WTC11 (cell line): ENCODE measurements at regions not wholly inside any gene's neighbourhood (a gene's known extent, or its start where the extent isn't known, plus 50 kb on each side); places are given as distances from the start of the nearest gene placed in this dataset.

Source experiments
- ATAC-seq: fragments of 200-7000 bp; cut with Tn5 transposase; 2 replicates; pipeline ENCODE4 v1.10.0; 2021; ENCODE audit warnings: mild to moderate bottlenecking, moderate library complexity
- CTCF ChIA-PET: fragments of 300-600 bp; sonication (Branson Sonifier 250); formaldehyde crosslinking; loops from one replicate; lab custom pipeline; 2021; ENCODE audit warnings: antibody characterized with exemption; lab: Charles Lee
- POLR2A ChIA-PET: fragments of 350-600 bp; sonication (Branson Sonifier 250); formaldehyde crosslinking; loops from one replicate; lab custom pipeline; 2021; ENCODE audit warnings: antibody characterized with exemption; lab: Charles Lee
- DNase-seq: peaks from one replicate; pipeline ENCODE4 v3.0.0; 2021; ENCODE audit warnings: low spot score
- H3K27ac Mint-ChIP-seq: 2 replicates; pipeline ENCODE4 v1.8.0; 2021; ENCODE audit warnings: mixed read lengths
- H3K27me3 Mint-ChIP-seq: 2 replicates; pipeline ENCODE4 v1.8.0; 2021; ENCODE audit warnings: low read depth, mild to moderate bottlenecking, moderate library complexity, mixed read lengths
- H3K36me3 Mint-ChIP-seq: 2 replicates; pipeline ENCODE4 v1.8.0; 2021; ENCODE audit warnings: mixed read lengths
- H3K4me1 Mint-ChIP-seq: 2 replicates; pipeline ENCODE4 v1.8.0; 2022; ENCODE audit warnings: mixed read lengths
- H3K4me3 Mint-ChIP-seq: 2 replicates; pipeline ENCODE4 v1.8.0; 2021; ENCODE audit warnings: mild to moderate bottlenecking, moderate library complexity, mixed read lengths
- H3K9me3 Mint-ChIP-seq: 2 replicates; pipeline ENCODE4 v1.8.0; 2021; ENCODE audit warnings: mixed read lengths
- CREB1 ChIP-seq: sonication (generic); formaldehyde crosslinking; IDR thresholded peaks from 2 replicates; pipeline ENCODE4 v1.8.0; 2023; ENCODE audit warnings: mild to moderate bottlenecking, missing genetic modification reagents
- HMGA2 ChIP-seq: fragments of 250-450 bp; sonication (Bioruptor Pico); IDR thresholded peaks from 2 replicates; pipeline ENCODE4 v1.4.0; 2021; ENCODE audit warnings: mild to moderate bottlenecking, moderate library complexity
- KAT7 ChIP-seq: sonication (generic); formaldehyde crosslinking; IDR thresholded peaks from 2 replicates; pipeline ENCODE4 v1.8.1; 2023; ENCODE audit warnings: missing genetic modification reagents, mild to moderate bottlenecking, borderline replicate concordance
- SMAD3 ChIP-seq: sonication (generic); formaldehyde crosslinking; IDR thresholded peaks from 2 replicates; pipeline ENCODE4 v1.8.0; 2022; ENCODE audit warnings: missing genetic modification reagents, mild to moderate bottlenecking, borderline replicate concordance
- TEAD1 ChIP-seq: sonication (generic); formaldehyde crosslinking; IDR thresholded peaks from 2 replicates; pipeline ENCODE4 v1.8.0; 2022; ENCODE audit warnings: mild to moderate bottlenecking, missing genetic modification reagents
- ZNF232 ChIP-seq: sonication (generic); formaldehyde crosslinking; IDR thresholded peaks from 2 replicates; pipeline ENCODE4 v1.8.0; 2022; ENCODE audit warnings: mild to moderate bottlenecking, missing genetic modification reagents
- ZNF263 ChIP-seq: sonication (generic); formaldehyde crosslinking; IDR thresholded peaks from 2 replicates; pipeline ENCODE4 v1.8.1; 2022; ENCODE audit warnings: low read depth, mild to moderate bottlenecking, moderate library complexity, missing genetic modification reagents
- ZNF416 ChIP-seq: fragments of 250-450 bp; sonication (Bioruptor Pico); IDR thresholded peaks from 2 replicates; pipeline ENCODE4 v1.9.0; 2021; ENCODE audit warnings: mild to moderate bottlenecking, inconsistent platforms
- ZNF423 ChIP-seq: fragments of 250-450 bp; sonication (Bioruptor Pico); IDR thresholded peaks from 2 replicates; pipeline ENCODE4 v2.1.2; 2022; ENCODE audit warnings: mild to moderate bottlenecking, moderate library complexity
- TF ChIP-seq, protein P1 (sequence below): sonication (generic); formaldehyde crosslinking; conservative IDR thresholded peaks from 2 replicates; pipeline ENCODE4 v1.8.1; 2023; ENCODE audit warnings: mild to moderate bottlenecking, low read depth, missing genetic modification reagents, moderate library complexity
- TF ChIP-seq, protein P2 (sequence below): fragments of 250-450 bp; sonication (Bioruptor Pico); IDR thresholded peaks from 2 replicates; pipeline ENCODE4 v1.9.0; 2021; ENCODE audit warnings: moderate library complexity, mild to moderate bottlenecking, inconsistent platforms, borderline replicate concordance
- TF ChIP-seq, protein P3 (sequence below): sonication (generic); formaldehyde crosslinking; IDR thresholded peaks from 2 replicates; pipeline ENCODE4 v1.8.0; 2022; ENCODE audit warnings: missing genetic modification reagents
- TF ChIP-seq, protein P4 (sequence below): sonication (generic); formaldehyde crosslinking; IDR thresholded peaks from 2 replicates; pipeline ENCODE4 v1.8.1; 2023; ENCODE audit warnings: mild to moderate bottlenecking, missing genetic modification reagents, moderate library complexity
- TF ChIP-seq, protein P5 (sequence below): sonication (generic); formaldehyde crosslinking; IDR thresholded peaks from 2 replicates; pipeline ENCODE4 v1.8.1; 2022; ENCODE audit warnings: low read depth, mild to moderate bottlenecking, moderate library complexity, missing genetic modification reagents, borderline replicate concordance
- TF ChIP-seq, protein P6 (sequence below): sonication (generic); formaldehyde crosslinking; IDR thresholded peaks from 2 replicates; pipeline ENCODE4 v1.8.1; 2022; ENCODE audit warnings: mild to moderate bottlenecking, missing genetic modification reagents, moderate library complexity, borderline replicate concordance
- TF ChIP-seq, protein P7 (sequence below): sonication (generic); formaldehyde crosslinking; conservative IDR thresholded peaks from 2 replicates; pipeline ENCODE4 v1.8.1; 2022; ENCODE audit warnings: mild to moderate bottlenecking, missing genetic modification reagents
- TF ChIP-seq, protein P8 (sequence below): fragments of 250-450 bp; sonication (Bioruptor Pico); conservative IDR thresholded peaks from 2 replicates; pipeline ENCODE4 v1.9.0; 2021; ENCODE audit warnings: mild to moderate bottlenecking
- TF ChIP-seq, protein P9 (sequence below): fragments of 200-600 bp; IDR thresholded peaks from 2 replicates; pipeline ENCODE4 v1.8.0; 2022; ENCODE audit warnings: antibody characterized with exemption

DNA sequence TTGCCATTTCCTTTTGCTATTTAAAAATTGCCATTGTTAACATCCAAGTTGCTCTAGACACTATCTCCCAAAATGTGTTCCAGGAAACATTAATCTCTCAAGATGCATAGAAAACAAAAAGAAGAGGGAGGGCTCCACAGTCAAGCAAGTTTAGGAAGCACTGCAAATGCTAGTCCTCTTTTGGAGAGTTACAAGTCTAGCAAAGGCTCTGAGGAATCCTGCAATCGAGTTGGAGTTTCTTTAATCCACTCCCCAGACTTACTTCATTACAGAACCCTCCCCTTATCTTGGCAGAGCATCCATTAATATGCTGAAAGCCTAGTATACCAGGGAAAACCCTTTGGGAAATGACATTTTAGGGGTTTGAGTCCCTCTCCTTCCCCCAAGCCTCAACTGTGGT lies 147.9 kb downstream of the SYF2 start (continued):
- TF ChIP-seq, protein P1, sequence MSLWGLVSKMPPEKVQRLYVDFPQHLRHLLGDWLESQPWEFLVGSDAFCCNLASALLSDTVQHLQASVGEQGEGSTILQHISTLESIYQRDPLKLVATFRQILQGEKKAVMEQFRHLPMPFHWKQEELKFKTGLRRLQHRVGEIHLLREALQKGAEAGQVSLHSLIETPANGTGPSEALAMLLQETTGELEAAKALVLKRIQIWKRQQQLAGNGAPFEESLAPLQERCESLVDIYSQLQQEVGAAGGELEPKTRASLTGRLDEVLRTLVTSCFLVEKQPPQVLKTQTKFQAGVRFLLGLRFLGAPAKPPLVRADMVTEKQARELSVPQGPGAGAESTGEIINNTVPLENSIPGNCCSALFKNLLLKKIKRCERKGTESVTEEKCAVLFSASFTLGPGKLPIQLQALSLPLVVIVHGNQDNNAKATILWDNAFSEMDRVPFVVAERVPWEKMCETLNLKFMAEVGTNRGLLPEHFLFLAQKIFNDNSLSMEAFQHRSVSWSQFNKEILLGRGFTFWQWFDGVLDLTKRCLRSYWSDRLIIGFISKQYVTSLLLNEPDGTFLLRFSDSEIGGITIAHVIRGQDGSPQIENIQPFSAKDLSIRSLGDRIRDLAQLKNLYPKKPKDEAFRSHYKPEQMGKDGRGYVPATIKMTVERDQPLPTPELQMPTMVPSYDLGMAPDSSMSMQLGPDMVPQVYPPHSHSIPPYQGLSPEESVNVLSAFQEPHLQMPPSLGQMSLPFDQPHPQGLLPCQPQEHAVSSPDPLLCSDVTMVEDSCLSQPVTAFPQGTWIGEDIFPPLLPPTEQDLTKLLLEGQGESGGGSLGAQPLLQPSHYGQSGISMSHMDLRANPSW (CRISPR knock-in tag), result no peak

DNA sequence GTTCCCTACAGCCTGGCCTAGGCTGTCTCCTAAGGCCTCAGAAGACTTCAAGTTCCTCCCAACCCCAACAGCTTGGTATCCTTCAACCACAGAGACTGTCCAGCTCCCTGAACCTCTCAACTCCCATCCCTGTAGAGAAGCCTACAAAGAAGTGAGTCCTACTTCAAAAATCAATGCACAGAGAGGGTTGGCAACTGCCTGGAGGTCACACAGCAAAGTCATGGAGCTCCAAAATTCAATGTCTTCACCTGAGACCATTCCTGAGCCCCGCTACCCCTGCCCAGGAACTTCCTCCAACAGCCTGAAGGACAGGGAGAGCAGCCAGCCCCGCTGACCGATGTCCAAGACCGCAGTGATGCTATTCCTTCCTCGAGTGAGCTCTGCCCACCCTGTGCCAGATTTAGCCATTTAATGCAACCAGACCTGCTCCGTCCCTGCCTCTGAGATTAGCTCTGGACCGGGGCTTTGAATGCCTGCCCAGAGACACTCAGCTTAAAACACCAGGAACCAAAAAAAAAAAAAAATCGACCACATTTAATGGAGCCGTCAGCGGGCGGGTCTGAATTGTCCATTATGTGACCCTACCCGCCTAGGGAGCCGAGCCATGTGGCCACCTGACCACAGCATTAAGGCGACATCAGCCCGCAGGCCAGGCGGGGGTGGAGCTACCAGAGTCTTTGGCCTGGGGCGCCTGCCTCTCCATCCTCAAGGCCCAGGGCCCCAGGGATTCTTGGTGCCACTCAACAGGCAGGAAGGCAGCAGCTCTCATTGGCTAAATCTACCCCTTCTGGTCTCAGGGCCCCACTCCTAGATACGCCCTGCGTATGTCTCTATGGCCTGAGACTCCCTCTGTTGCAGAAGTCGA lies 148.6 kb downstream of the SYF2 start:
- H3K36me3 Mint-ChIP-seq, result no peaks in the 10 kb centered on the region
- H3K4me3 Mint-ChIP-seq, result no peak overlapping the region
- TF ChIP-seq, protein P2, sequence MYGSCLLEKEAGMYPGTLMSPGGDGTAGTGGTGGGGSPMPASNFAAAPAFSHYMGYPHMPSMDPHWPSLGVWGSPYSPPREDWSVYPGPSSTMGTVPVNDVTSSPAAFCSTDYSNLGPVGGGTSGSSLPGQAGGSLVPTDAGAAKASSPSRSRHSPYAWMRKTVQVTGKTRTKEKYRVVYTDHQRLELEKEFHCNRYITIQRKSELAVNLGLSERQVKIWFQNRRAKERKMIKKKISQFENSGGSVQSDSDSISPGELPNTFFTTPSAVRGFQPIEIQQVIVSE (CRISPR knock-in tag), result no peak
- TF ChIP-seq ZNF232 (CRISPR knock-in tag) (no peak), ZNF263 (CRISPR knock-in tag) (no peak), TEAD1 (CRISPR knock-in tag) (no peak), CREB1 (no peak), SMAD3 (CRISPR knock-in tag) (no peak), ZNF423 (CRISPR knock-in tag) (no peak), KAT7 (CRISPR knock-in tag) (no peak), HMGA2 (CRISPR knock-in tag) (no peak), ZNF416 (CRISPR knock-in tag) (no peak)
- TF ChIP-seq, protein P3, sequence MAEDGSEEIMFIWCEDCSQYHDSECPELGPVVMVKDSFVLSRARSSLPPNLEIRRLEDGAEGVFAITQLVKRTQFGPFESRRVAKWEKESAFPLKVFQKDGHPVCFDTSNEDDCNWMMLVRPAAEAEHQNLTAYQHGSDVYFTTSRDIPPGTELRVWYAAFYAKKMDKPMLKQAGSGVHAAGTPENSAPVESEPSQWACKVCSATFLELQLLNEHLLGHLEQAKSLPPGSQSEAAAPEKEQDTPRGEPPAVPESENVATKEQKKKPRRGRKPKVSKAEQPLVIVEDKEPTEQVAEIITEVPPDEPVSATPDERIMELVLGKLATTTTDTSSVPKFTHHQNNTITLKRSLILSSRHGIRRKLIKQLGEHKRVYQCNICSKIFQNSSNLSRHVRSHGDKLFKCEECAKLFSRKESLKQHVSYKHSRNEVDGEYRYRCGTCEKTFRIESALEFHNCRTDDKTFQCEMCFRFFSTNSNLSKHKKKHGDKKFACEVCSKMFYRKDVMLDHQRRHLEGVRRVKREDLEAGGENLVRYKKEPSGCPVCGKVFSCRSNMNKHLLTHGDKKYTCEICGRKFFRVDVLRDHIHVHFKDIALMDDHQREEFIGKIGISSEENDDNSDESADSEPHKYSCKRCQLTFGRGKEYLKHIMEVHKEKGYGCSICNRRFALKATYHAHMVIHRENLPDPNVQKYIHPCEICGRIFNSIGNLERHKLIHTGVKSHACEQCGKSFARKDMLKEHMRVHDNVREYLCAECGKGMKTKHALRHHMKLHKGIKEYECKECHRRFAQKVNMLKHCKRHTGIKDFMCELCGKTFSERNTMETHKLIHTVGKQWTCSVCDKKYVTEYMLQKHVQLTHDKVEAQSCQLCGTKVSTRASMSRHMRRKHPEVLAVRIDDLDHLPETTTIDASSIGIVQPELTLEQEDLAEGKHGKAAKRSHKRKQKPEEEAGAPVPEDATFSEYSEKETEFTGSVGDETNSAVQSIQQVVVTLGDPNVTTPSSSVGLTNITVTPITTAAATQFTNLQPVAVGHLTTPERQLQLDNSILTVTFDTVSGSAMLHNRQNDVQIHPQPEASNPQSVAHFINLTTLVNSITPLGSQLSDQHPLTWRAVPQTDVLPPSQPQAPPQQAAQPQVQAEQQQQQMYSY (CRISPR knock-in tag), result no peak
- TF ChIP-seq, protein P4, sequence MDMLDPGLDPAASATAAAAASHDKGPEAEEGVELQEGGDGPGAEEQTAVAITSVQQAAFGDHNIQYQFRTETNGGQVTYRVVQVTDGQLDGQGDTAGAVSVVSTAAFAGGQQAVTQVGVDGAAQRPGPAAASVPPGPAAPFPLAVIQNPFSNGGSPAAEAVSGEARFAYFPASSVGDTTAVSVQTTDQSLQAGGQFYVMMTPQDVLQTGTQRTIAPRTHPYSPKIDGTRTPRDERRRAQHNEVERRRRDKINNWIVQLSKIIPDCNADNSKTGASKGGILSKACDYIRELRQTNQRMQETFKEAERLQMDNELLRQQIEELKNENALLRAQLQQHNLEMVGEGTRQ (CRISPR knock-in tag), result no peak
- TF ChIP-seq, protein P5, sequence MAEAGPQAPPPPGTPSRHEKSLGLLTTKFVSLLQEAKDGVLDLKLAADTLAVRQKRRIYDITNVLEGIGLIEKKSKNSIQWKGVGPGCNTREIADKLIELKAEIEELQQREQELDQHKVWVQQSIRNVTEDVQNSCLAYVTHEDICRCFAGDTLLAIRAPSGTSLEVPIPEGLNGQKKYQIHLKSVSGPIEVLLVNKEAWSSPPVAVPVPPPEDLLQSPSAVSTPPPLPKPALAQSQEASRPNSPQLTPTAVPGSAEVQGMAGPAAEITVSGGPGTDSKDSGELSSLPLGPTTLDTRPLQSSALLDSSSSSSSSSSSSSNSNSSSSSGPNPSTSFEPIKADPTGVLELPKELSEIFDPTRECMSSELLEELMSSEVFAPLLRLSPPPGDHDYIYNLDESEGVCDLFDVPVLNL, result no peak
- TF ChIP-seq, protein P6, sequence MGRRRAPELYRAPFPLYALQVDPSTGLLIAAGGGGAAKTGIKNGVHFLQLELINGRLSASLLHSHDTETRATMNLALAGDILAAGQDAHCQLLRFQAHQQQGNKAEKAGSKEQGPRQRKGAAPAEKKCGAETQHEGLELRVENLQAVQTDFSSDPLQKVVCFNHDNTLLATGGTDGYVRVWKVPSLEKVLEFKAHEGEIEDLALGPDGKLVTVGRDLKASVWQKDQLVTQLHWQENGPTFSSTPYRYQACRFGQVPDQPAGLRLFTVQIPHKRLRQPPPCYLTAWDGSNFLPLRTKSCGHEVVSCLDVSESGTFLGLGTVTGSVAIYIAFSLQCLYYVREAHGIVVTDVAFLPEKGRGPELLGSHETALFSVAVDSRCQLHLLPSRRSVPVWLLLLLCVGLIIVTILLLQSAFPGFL, result no peak
- TF ChIP-seq, protein P7, sequence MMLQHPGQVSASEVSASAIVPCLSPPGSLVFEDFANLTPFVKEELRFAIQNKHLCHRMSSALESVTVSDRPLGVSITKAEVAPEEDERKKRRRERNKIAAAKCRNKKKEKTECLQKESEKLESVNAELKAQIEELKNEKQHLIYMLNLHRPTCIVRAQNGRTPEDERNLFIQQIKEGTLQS (CRISPR knock-in tag), result no peak
- TF ChIP-seq, protein P8, sequence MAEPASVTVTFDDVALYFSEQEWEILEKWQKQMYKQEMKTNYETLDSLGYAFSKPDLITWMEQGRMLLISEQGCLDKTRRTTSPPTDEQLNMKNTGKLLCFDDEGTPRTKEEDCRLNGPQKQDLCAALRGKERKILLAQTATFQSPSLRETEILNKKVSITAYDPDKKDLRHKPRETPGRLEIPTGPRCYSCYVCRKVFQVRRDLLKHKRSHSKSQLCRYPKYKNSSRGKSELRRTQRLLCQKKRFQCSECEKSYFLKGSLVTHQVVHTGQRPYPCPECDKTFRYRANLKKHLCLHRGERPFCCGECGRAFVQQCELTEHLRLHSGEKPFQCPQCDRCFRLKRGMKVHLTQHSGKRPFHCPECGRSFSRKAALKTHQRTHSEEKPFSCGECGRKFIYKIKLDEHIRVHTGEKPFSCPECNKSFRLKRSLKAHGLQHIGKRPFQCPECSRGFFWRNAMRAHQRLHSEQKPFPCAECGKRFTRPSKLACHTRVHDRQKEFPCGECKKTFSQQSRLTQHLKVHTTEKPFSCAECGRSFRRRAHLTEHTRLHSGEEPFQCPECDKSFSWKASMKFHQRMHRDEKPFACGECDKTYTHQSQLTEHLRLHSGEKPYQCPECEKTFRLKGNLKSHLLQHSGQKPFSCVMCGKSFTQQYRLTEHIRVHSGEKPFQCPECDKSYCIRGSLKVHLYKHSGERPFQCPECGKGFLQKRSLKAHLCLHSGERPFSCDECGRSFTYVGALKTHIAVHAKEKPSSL (CRISPR knock-in tag), result no peak
- TF ChIP-seq, protein P9, sequence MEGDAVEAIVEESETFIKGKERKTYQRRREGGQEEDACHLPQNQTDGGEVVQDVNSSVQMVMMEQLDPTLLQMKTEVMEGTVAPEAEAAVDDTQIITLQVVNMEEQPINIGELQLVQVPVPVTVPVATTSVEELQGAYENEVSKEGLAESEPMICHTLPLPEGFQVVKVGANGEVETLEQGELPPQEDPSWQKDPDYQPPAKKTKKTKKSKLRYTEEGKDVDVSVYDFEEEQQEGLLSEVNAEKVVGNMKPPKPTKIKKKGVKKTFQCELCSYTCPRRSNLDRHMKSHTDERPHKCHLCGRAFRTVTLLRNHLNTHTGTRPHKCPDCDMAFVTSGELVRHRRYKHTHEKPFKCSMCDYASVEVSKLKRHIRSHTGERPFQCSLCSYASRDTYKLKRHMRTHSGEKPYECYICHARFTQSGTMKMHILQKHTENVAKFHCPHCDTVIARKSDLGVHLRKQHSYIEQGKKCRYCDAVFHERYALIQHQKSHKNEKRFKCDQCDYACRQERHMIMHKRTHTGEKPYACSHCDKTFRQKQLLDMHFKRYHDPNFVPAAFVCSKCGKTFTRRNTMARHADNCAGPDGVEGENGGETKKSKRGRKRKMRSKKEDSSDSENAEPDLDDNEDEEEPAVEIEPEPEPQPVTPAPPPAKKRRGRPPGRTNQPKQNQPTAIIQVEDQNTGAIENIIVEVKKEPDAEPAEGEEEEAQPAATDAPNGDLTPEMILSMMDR, result no peak
- ChIA-PET POLR2A (interaction anchor here (0.6 kb wide), 1 partner anchor 1035 kb away, joined by 3 read pairs; no protein-coding TSS in a partner anchor), CTCF (interaction anchor here (0.7 to 2.0 kb wide), 6 partner anchors 40 to 234 kb away, joined by 3 to 7 read pairs (median 4); partner anchors contain the start of gene SYF2)
- ATAC-seq (peak; percentile 67), DNase-seq (no peak)
- peaks cover 8% of the 10 kb centered on the region for H3K27me3 Mint-ChIP-seq
- H3K4me1 Mint-ChIP-seq, result 0 out of 2 replicates have a peak, but pooled peaks cover 1% of the 10 kb centered on the region
- H3K9me3 Mint-ChIP-seq, result no peaks in the 10 kb centered on the region
- H3K27ac Mint-ChIP-seq, result no peak overlapping the region
